OCI-LY1 (cell line): ENCODE measurements at regions not wholly inside any gene's neighbourhood (a gene's known extent, or its start where the extent isn't known, plus 50 kb on each side); places are given as distances from the start of the nearest gene placed in this dataset.
"Not testable (repeated sequence)": the region's sequence is repeated elsewhere in the genome, so short reads cannot be mapped to it uniquely, and the experiment has no call there.

Experiments used
- H2AFZ ChIP-seq: fragments of 200-600 bp; sonication (generic), shearing (Covaris generic); 2 replicates; pipeline ENCODE4 v1.6.0; 2014; ENCODE audit warnings: antibody characterized with exemption, mild to moderate bottlenecking, low read length
- H3F3A ChIP-seq: fragments of 200-600 bp; sonication (generic), shearing (Covaris generic); 2 replicates; pipeline ENCODE4 v1.6.0; 2014; ENCODE audit warnings: mild to moderate bottlenecking, antibody characterized with exemption, low read length, moderate library complexity; ENCODE audit not compliant: insufficient read depth
- H3K27ac ChIP-seq: fragments of 200-600 bp; sonication (generic); 2 replicates; pipeline ENCODE4 v1.5.1; 2014; ENCODE audit warnings: low read length, mixed run types, mild to moderate bottlenecking, low read depth; ENCODE audit not compliant: poor library complexity, severe bottlenecking
- H3K27me3 ChIP-seq: fragments of 200-600 bp; sonication (generic); 2 replicates; pipeline ENCODE4 v1.6.0; 2014; ENCODE audit warnings: antibody characterized with exemption, mild to moderate bottlenecking, low read length, moderate library complexity; ENCODE audit not compliant: insufficient read depth
- H3K36me3 ChIP-seq: fragments of 200-600 bp; sonication (generic); 2 replicates; pipeline ENCODE4 v1.6.1; 2014; ENCODE audit warnings: mild to moderate bottlenecking, antibody characterized with exemption, low read length, moderate library complexity, mixed read lengths; ENCODE audit not compliant: insufficient read depth
- H3K4me1 ChIP-seq: fragments of 200-600 bp; sonication (generic); 2 replicates; pipeline ENCODE4 v1.5.1; 2014; ENCODE audit warnings: mild to moderate bottlenecking, low read length, moderate library complexity; ENCODE audit not compliant: insufficient read depth, severe bottlenecking
- H3K4me2 ChIP-seq: fragments of 200-600 bp; sonication (generic), shearing (Covaris generic); 2 replicates; pipeline ENCODE4 v1.6.1; 2014; ENCODE audit warnings: low read length
- H3K4me3 ChIP-seq: fragments of 200-600 bp; sonication (generic); 2 replicates; pipeline ENCODE4 v1.5.1; 2014; ENCODE audit warnings: low read length, low read depth, mild to moderate bottlenecking, mixed read lengths; ENCODE audit not compliant: poor library complexity, severe bottlenecking
- H3K79me2 ChIP-seq: fragments of 200-600 bp; shearing (Covaris generic); 2 replicates; pipeline ENCODE4 v1.6.1; 2016; ENCODE audit warnings: mixed run types, low read length, mixed read lengths; ENCODE audit not compliant: insufficient read depth
- H3K9ac ChIP-seq: fragments of 200-600 bp; sonication (generic), shearing (Covaris generic); 2 replicates; pipeline ENCODE4 v1.6.1; 2014; ENCODE audit warnings: mild to moderate bottlenecking, low read length, mixed read lengths
- H3K9me2 ChIP-seq: fragments of 200-600 bp; sonication (generic), shearing (Covaris generic); 2 replicates; pipeline ENCODE4 v1.6.1; 2014; ENCODE audit warnings: low read depth, mild to moderate bottlenecking, low read length, mixed read lengths
- H3K9me3 ChIP-seq: fragments of 200-600 bp; shearing (Covaris generic); 2 replicates; pipeline ENCODE4 v1.6.1; 2014; ENCODE audit warnings: low read length, mixed read lengths
- H4K20me1 ChIP-seq: fragments of 200-600 bp; sonication (generic), shearing (Covaris generic); 2 replicates; pipeline ENCODE4 v1.6.0; 2016; ENCODE audit warnings: mild to moderate bottlenecking, low read length; ENCODE audit not compliant: insufficient read depth
- EZH2 ChIP-seq: fragments of 200-600 bp; sonication (generic), shearing (Covaris generic); IDR thresholded peaks from 2 replicates; pipeline ENCODE4 v1.8.0; 2017; ENCODE audit warnings: borderline replicate concordance, mixed run types, mild to moderate bottlenecking, antibody characterized with exemption, low read length, moderate library complexity, mixed read lengths
- TF ChIP-seq, protein P1 (sequence below): fragments of 200-600 bp; sonication (generic), shearing (Covaris generic); IDR thresholded peaks from 2 replicates; pipeline ENCODE4 v1.5.1; 2017; ENCODE audit warnings: mild to moderate bottlenecking, antibody characterized with exemption, low read length, moderate library complexity, mixed read lengths

DNA sequence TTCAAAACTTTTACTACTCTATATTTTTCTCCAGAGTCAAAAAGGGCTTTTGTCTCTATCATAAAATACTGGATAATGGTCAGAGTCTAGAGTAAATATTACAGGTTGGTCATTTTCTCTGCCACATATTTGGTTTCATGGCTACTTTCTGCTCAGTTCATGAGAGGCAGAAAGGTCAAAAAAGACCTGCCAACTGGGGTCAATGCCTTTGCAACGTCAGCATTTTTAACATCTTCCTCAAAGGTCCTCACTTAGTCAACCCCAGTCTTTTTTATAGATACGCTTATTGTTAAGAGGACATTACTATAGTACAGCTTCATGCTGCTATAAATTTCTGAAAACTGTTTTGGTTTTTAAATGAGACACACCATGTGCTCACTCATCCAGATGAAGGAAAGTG lies 312.1 kb upstream of the ARHGEF26 start:
- Histone ChIP-seq H3K27ac (no peak overlapping the region), H3K9ac (no peak overlapping the region), H3F3A (no peaks in the 10 kb centered on the region), H3K79me2 (no peaks in the 10 kb centered on the region), H3K4me3 (no peak overlapping the region), H3K9me3 (no peaks in the 10 kb centered on the region), H3K9me2 (no peaks in the 10 kb centered on the region), H4K20me1 (no peaks in the 10 kb centered on the region), H3K4me2 (no peak overlapping the region), H3K36me3 (no peaks in the 10 kb centered on the region), H3K27me3 (no peaks in the 10 kb centered on the region), H2AFZ (no peak overlapping the region), H3K4me1 (no peaks in the 10 kb centered on the region)
- TF ChIP-seq, protein P1, sequence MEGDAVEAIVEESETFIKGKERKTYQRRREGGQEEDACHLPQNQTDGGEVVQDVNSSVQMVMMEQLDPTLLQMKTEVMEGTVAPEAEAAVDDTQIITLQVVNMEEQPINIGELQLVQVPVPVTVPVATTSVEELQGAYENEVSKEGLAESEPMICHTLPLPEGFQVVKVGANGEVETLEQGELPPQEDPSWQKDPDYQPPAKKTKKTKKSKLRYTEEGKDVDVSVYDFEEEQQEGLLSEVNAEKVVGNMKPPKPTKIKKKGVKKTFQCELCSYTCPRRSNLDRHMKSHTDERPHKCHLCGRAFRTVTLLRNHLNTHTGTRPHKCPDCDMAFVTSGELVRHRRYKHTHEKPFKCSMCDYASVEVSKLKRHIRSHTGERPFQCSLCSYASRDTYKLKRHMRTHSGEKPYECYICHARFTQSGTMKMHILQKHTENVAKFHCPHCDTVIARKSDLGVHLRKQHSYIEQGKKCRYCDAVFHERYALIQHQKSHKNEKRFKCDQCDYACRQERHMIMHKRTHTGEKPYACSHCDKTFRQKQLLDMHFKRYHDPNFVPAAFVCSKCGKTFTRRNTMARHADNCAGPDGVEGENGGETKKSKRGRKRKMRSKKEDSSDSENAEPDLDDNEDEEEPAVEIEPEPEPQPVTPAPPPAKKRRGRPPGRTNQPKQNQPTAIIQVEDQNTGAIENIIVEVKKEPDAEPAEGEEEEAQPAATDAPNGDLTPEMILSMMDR = no peak
- TF ChIP-seq EZH2 = no peak

DNA sequence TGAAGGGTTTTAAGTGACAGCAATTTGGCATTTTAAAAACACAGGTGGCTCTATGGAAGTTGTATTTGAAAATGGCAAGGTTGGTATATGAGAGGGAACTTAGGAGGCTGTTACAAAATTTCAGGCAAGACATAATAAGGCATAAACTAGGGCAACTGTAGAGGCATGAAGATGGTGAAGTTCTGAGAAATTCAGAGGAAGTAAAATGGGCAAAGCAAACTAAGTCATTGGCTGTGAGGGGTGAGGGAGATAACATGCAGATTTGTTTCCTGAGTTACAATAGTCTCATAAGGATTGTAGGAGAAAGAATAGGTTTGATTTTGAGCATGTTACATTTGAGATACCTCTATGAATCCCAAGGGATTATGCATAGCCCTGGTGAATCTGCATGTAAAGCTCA lies 302.9 kb upstream of the ARHGEF26 start:
- H3K4me2 ChIP-seq = no peak overlapping the region
- no peaks in the 10 kb centered on the region for H3K36me3 ChIP-seq
- H4K20me1 ChIP-seq = no peaks in the 10 kb centered on the region
- no peak overlapping the region for H3K27ac ChIP-seq
- no peaks in the 10 kb centered on the region for H3K4me1 ChIP-seq
- no peaks in the 10 kb centered on the region for H3F3A ChIP-seq
- H3K79me2 ChIP-seq = no peaks in the 10 kb centered on the region
- no peaks in the 10 kb centered on the region for H3K9me2 ChIP-seq
- no peak for TF ChIP-seq EZH2
- TF ChIP-seq, protein P1 = no peak
- no peaks in the 10 kb centered on the region; the same call in 1 of the 2 replicates for H3K27me3 ChIP-seq
- H3K9ac ChIP-seq = no peak overlapping the region
- no peak overlapping the region for H3K4me3 ChIP-seq
- H3K9me3 ChIP-seq = no peaks in the 10 kb centered on the region
- H2AFZ ChIP-seq = no peak overlapping the region

- Histone ChIP-seq H3K4me3 (no peak overlapping the region), H3F3A (no peaks in the 10 kb centered on the region), H3K79me2 (no peaks in the 10 kb centered on the region), H3K9ac (no peak overlapping the region), H3K27me3 (no peaks in the 10 kb centered on the region; the same call in 1 of the 2 replicates), H3K36me3 (no peaks in the 10 kb centered on the region), H4K20me1 (no peaks in the 10 kb centered on the region), H3K4me1 (no peaks in the 10 kb centered on the region), H3K27ac (no peak overlapping the region), H2AFZ (no peak overlapping the region), H3K4me2 (no peak overlapping the region), H3K9me2 (no peaks in the 10 kb centered on the region), H3K9me3 (no peaks in the 10 kb centered on the region)
- TF ChIP-seq, protein P1 = no peak
- no peak for TF ChIP-seq EZH2
Observed at GRCh38 chr3:153820035-153820434, 301.2 kb upstream of the ARHGEF26 start.

DNA sequence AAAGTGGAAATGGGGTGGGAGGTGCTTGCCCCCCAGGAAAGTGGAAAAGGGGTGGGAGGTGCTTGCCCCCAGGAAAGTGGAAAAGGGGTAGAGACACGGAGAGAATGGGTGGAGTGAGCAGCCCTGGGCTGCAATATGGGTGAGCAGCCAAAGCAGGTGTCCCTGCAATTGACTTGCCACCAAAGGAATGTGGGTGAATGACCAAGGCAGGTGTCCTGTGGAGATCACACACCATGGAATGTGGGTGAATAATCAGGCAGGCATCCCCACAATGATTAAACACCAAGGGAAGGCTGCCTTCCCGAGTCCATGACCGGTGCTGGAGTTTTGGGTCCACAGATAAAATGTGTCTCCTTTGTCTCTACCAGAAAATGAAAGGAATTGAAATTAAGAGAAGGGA lies 292.8 kb upstream of the ARHGEF26 start:
- H3K79me2 ChIP-seq, H3K9ac ChIP-seq, H3K27ac ChIP-seq, H2AFZ ChIP-seq, H3F3A ChIP-seq, H4K20me1 ChIP-seq, H3K27me3 ChIP-seq, H3K4me3 ChIP-seq, H3K4me1 ChIP-seq, H3K4me2 ChIP-seq, H3K9me3 ChIP-seq, H3K36me3 ChIP-seq, H3K9me2 ChIP-seq: not testable (repeated sequence)
